Keratinocyte (primary cell): ENCODE measurements at regions not wholly inside any gene's neighbourhood (a gene's known extent, or its start where the extent isn't known, plus 50 kb on each side); places are given as distances from the start of the nearest gene placed in this dataset.

Source experiments
- DNase-seq: peaks from one replicate; pipeline ENCODE4 v3.0.0-alpha.2; 2011; ENCODE audit warnings: low read depth, missing footprints, low spot score
- FAIRE-seq: peaks from 2 replicates; lab custom pipeline; 2011; peaks lifted over from hg19 to GRCh38; lab: Jason Lieb, UNC
- H2AFZ ChIP-seq: 2 replicates; pipeline ENCODE4 v1.6.0; 2012; ENCODE audit warnings: low read length, control low read depth, inconsistent platforms; ENCODE audit not compliant: control insufficient read depth
- H3K27ac ChIP-seq: 2 replicates; pipeline ENCODE4 v1.5.1; 2011; ENCODE audit warnings: low read length; ENCODE audit not compliant: control insufficient read depth, insufficient read depth
- H3K27me3 ChIP-seq: 3 replicates; pipeline ENCODE4 v1.6.0; 2011; ENCODE audit warnings: low read length; ENCODE audit not compliant: control insufficient read depth, insufficient read depth; ENCODE audit errors: extremely low read depth
- H3K36me3 ChIP-seq, 2 experiments: 2 replicates in 1 of 2; 3 replicates in 1 of 2; pipeline ENCODE4 v1.5.1; 2011; ENCODE audit warnings: low read length in 2 of 2, mild to moderate bottlenecking in 1 of 2; ENCODE audit not compliant: control insufficient read depth in 2 of 2, insufficient read depth in 2 of 2; ENCODE audit errors: extremely low read depth in 1 of 2
- H3K4me1 ChIP-seq: 3 replicates; pipeline ENCODE4 v1.5.1; 2011; ENCODE audit warnings: low read length; ENCODE audit not compliant: control insufficient read depth, insufficient read depth; ENCODE audit errors: extremely low read depth
- H3K4me2 ChIP-seq: 3 replicates; pipeline ENCODE4 v1.6.0; 2011; ENCODE audit warnings: low read depth, low read length; ENCODE audit not compliant: control insufficient read depth, insufficient read depth; ENCODE audit errors: extremely low read depth
- H3K4me3 ChIP-seq, 3 experiments: fragments of 200-600 bp in 1 of 3; sonication (generic) in 1 of 3; 2 replicates in 2 of 3; 3 replicates in 1 of 3; pipeline ENCODE4 v1.5.1; 2011 to 2016; ENCODE audit warnings: low read length in 3 of 3, mild to moderate bottlenecking in 3 of 3, control low read depth in 2 of 3, inconsistent platforms in 1 of 3, low read depth in 1 of 3, mixed read lengths in 1 of 3, mixed run types in 1 of 3, moderate library complexity in 1 of 3; ENCODE audit not compliant: control insufficient read depth in 2 of 3, insufficient read depth in 2 of 3; ENCODE audit errors: extremely low read depth in 1 of 3
- H3K79me2 ChIP-seq: 2 replicates; pipeline ENCODE4 v1.6.0; 2012; ENCODE audit warnings: low read length; ENCODE audit not compliant: control insufficient read depth, insufficient read depth
- H3K9ac ChIP-seq: 3 replicates; pipeline ENCODE4 v1.6.0; 2011; ENCODE audit warnings: low read length; ENCODE audit not compliant: control insufficient read depth, insufficient read depth; ENCODE audit errors: extremely low read depth
- H3K9me1 ChIP-seq: 3 replicates; pipeline ENCODE4 v1.6.0; 2011; ENCODE audit warnings: low read length; ENCODE audit not compliant: control insufficient read depth, insufficient read depth; ENCODE audit errors: extremely low read depth
- H3K9me3 ChIP-seq: 2 replicates; pipeline ENCODE4 v1.5.1; 2012; ENCODE audit warnings: low read depth, low read length; ENCODE audit not compliant: control insufficient read depth
- H4K20me1 ChIP-seq: 3 replicates; pipeline ENCODE4 v1.6.0; 2011; ENCODE audit warnings: low read length; ENCODE audit not compliant: control insufficient read depth, insufficient read depth; ENCODE audit errors: extremely low read depth
- EZH2 ChIP-seq: IDR thresholded peaks from one replicate; pipeline ENCODE4 v1.6.1; 2012; ENCODE audit warnings: inconsistent platforms, mild to moderate bottlenecking, low read length, moderate library complexity
- dilution Hi-C: fragments of 300-500 bp; cut with MboI; formaldehyde crosslinking; loops from one replicate; pipeline ENCODE4 v1.7.0; 2020; ENCODE audit warnings: low sequenced_read_pairs; ENCODE audit not compliant: extremely low pct_ligation_motif_present
- TF ChIP-seq, protein P1 (sequence below), 3 experiments: IDR thresholded peaks in 1 of 3; conservative IDR thresholded peaks in 1 of 3; optimal IDR thresholded peaks in 1 of 3; 2 replicates in 2 of 3; 3 replicates in 1 of 3; pipeline versions ENCODE3 to v1.5.1; 2011; ENCODE audit warnings: low read length in 3 of 3, mild to moderate bottlenecking in 3 of 3, moderate library complexity in 2 of 3, control low read depth in 1 of 3, inconsistent platforms in 1 of 3; ENCODE audit not compliant: insufficient read depth in 2 of 3; ENCODE audit errors: extremely low read depth in 1 of 3

DNA sequence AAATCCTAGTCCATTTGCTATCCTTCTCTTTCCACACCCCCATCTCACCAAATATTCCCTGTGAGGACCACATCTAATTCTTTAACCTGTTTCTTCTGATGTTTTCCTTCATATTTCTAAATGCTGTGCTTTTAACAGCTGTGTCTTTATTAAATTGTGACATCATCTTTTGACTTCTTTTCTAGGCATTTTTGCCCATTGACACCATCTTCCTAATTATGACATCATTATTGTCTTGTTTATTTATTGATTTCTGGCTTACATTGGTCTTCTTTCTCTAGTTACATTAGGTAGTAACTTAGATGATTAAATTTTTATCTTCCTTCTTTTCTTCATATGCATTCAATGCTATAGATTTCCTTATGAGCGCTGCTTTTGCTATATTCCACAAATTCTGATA, 175.8 kb upstream of the PDE5A start:
- Histone ChIP-seq H3K9me1 (no peaks in the 10 kb centered on the region), H3K79me2 (no peaks in the 10 kb centered on the region), H3K4me2 (no peak overlapping the region), H3K27me3 (no peaks in the 10 kb centered on the region), H4K20me1 (no peaks in the 10 kb centered on the region), H3K27ac (no peak overlapping the region), H3K36me3 (no peaks in the 10 kb centered on the region), H3K4me3 (no peak overlapping the region), H3K9me3 (no peaks in the 10 kb centered on the region), H3K4me1 (no peaks in the 10 kb centered on the region), H2AFZ (no peak overlapping the region), H3K9ac (no peak overlapping the region)
- FAIRE-seq (no peak), DNase-seq (no peak)
- TF ChIP-seq EZH2: no peak
- TF ChIP-seq, protein P1, sequence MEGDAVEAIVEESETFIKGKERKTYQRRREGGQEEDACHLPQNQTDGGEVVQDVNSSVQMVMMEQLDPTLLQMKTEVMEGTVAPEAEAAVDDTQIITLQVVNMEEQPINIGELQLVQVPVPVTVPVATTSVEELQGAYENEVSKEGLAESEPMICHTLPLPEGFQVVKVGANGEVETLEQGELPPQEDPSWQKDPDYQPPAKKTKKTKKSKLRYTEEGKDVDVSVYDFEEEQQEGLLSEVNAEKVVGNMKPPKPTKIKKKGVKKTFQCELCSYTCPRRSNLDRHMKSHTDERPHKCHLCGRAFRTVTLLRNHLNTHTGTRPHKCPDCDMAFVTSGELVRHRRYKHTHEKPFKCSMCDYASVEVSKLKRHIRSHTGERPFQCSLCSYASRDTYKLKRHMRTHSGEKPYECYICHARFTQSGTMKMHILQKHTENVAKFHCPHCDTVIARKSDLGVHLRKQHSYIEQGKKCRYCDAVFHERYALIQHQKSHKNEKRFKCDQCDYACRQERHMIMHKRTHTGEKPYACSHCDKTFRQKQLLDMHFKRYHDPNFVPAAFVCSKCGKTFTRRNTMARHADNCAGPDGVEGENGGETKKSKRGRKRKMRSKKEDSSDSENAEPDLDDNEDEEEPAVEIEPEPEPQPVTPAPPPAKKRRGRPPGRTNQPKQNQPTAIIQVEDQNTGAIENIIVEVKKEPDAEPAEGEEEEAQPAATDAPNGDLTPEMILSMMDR (optimal IDR thresholded peaks at IDR 0.05 in 1 of 3, IDR thresholded peaks at IDR 0.05 in 1 of 3, conservative IDR thresholded peaks at IDR 0.05 in 1 of 3; ENCODE audit: extremely low read depth in 1 of 3, insufficient read depth in 2 of 3, low read length in 3 of 3): no peak
- dilution Hi-C loops: no loop called here

DNA sequence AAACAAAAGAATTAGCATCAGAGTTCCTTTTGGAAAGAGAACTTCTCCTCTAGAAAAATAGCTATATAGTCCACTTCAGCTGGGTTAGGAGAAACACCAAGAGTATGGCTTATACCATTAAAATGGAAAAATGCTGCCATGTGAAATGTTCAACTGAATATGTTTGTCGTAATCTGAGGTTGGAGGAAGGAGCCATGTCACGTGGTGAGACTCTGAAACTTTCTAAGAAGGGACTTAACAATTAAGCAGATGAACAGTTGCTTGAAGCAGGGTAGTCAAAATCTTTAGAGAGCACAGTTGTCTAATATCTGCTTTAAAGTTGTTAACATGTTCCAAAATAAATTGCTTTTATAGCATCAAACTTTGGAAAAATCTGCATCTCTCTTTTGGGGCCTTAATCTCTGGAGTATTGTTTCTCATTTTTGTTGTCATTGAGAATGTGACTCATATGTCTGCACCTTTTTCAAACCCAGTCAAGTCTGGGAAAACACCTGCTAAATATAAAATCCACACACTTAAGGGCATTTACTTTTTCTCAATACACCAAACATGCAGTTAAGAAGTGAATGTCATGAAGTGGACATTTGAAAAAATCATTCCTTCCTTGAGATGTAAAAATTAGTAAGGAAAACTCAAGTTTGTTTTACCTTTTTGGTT, 168.8 kb upstream of the PDE5A start:
- no peak overlapping the region for H2AFZ ChIP-seq
- H3K9ac ChIP-seq: no peak overlapping the region
- no peak overlapping the region for H3K27ac ChIP-seq
- TF ChIP-seq, protein P1 (optimal IDR thresholded peaks at IDR 0.05 in 1 of 3, IDR thresholded peaks at IDR 0.05 in 1 of 3, conservative IDR thresholded peaks at IDR 0.05 in 1 of 3; ENCODE audit: extremely low read depth in 1 of 3, insufficient read depth in 2 of 3, low read length in 3 of 3): no peak
- no peak for TF ChIP-seq EZH2
- H3K36me3 ChIP-seq: no peaks in the 10 kb centered on the region
- no peaks in the 10 kb centered on the region for H3K9me1 ChIP-seq
- H3K79me2 ChIP-seq: no peaks in the 10 kb centered on the region
- no peak for FAIRE-seq
- H3K9me3 ChIP-seq: no peaks in the 10 kb centered on the region
- H3K4me2 ChIP-seq: no peak overlapping the region
- H3K4me3 ChIP-seq: no peak overlapping the region
- no peaks in the 10 kb centered on the region for H3K4me1 ChIP-seq
- H4K20me1 ChIP-seq: no peaks in the 10 kb centered on the region
- H3K27me3 ChIP-seq: no peaks in the 10 kb centered on the region
- DNase-seq: no peak
- dilution Hi-C loops: no loop called here
